HG03354 (cell line): ENCODE measurements at regions not wholly inside any gene's neighbourhood (a gene's known extent, or its start where the extent isn't known, plus 50 kb on each side); places are given as distances from the start of the nearest gene placed in this dataset.

Experiments used
- ATAC-seq: cut with Tn5 transposase; IDR thresholded peaks from one replicate; pipeline ENCODE4 v1.9.1; 2021; ENCODE audit warnings: mild to moderate bottlenecking; ENCODE audit not compliant: unreplicated experiment, poor library complexity, severe bottlenecking

- no peak for ATAC-seq
These were observed 273.5 kb upstream of the SOX5 start for GRCh38 chr12:24222968-24223367.

- ATAC-seq = no peak
These were observed 263.0 kb upstream of the SOX5 start for GRCh38 chr12:24212496-24212895.

- no peak for ATAC-seq
These were observed 257.2 kb upstream of the SOX5 start for GRCh38 chr12:24206621-24207020.

- peak; percentile 50 for ATAC-seq
These were observed 251.9 kb upstream of the SOX5 start for GRCh38 chr12:24201258-24201970.

- ATAC-seq = peak; percentile 37
These were observed 250.5 kb upstream of the SOX5 start for GRCh38 chr12:24200010-24200409.

- peak; percentile 41 for ATAC-seq
These were observed 249.6 kb upstream of the SOX5 start for GRCh38 chr12:24198936-24199671.

GRCh38 chr12:24198070-24198469 lies 248.6 kb upstream of the SOX5 start:
- ATAC-seq = no peak

- ATAC-seq = no peak
These were observed 248.1 kb upstream of the SOX5 start for GRCh38 chr12:24197532-24197931.

- no peak for ATAC-seq
These were observed 245.6 kb upstream of the SOX5 start for GRCh38 chr12:24195063-24195462.

- no peak for ATAC-seq
These were observed 241.6 kb upstream of the SOX5 start for GRCh38 chr12:24191117-24191516.

GRCh38 chr12:24185782-24186181 lies 236.3 kb upstream of the SOX5 start:
- no peak for ATAC-seq

GRCh38 chr12:24177889-24178288 lies 228.4 kb upstream of the SOX5 start:
- peak; percentile 84 for ATAC-seq

- no peak for ATAC-seq
These were observed 226.5 kb upstream of the SOX5 start for GRCh38 chr12:24175929-24176328.

GRCh38 chr12:24175284-24175683 lies 225.8 kb upstream of the SOX5 start:
- no peak for ATAC-seq

- no peak for ATAC-seq
These were observed 223.6 kb upstream of the SOX5 start for GRCh38 chr12:24173067-24173466.

GRCh38 chr12:24172773-24173066 lies 223.2 kb upstream of the SOX5 start:
- no peak for ATAC-seq

GRCh38 chr12:24172031-24172772 lies 222.7 kb upstream of the SOX5 start:
- peak; percentile 64 for ATAC-seq

GRCh38 chr12:24155042-24155441 lies 205.6 kb upstream of the SOX5 start:
- ATAC-seq = no peak

- no peak for ATAC-seq
These were observed 203.6 kb upstream of the SOX5 start for GRCh38 chr12:24153079-24153478.

- ATAC-seq = no peak
These were observed 202.8 kb upstream of the SOX5 start for GRCh38 chr12:24152270-24152669.

- no peak for ATAC-seq
These were observed 194.5 kb upstream of the SOX5 start for GRCh38 chr12:24143928-24144327.
